HT-29 (cell line): ENCODE measurements at regions not wholly inside any gene's neighbourhood (a gene's known extent, or its start where the extent isn't known, plus 50 kb on each side); places are given as distances from the start of the nearest gene placed in this dataset.
A peak's percentile ranks its signal among the peaks of the same experiment; 100 is the strongest.

ENCODE experiments used
- DNase-seq: peaks from one replicate; pipeline ENCODE4 v3.0.0-alpha.2; 2015; ENCODE audit warnings: low spot score

GRCh38 chr2:117704818-117705217, 109.7 kb upstream of the DDX18 start:
- no peak for DNase-seq

GRCh38 chr2:117707874-117708273, 106.6 kb upstream of the DDX18 start:
- DNase-seq, result no peak

- DNase-seq, result no peak
Measured at GRCh38 chr2:117712684-117713083, 101.8 kb upstream of the DDX18 start.

GRCh38 chr2:117714110-117714509, 100.4 kb upstream of the DDX18 start:
- DNase-seq, result no peak

- no peak for DNase-seq
Measured at GRCh38 chr2:117714745-117715417, 99.6 kb upstream of the DDX18 start.

- DNase-seq, result no peak
Measured at GRCh38 chr2:117716505-117716904, 98.0 kb upstream of the DDX18 start.

GRCh38 chr2:117717072-117717471, 97.4 kb upstream of the DDX18 start:
- peak; percentile 16 for DNase-seq

GRCh38 chr2:117718048-117718447, 96.4 kb upstream of the DDX18 start:
- DNase-seq, result no peak

GRCh38 chr2:117720765-117721164, 93.7 kb upstream of the DDX18 start:
- DNase-seq, result no peak

- DNase-seq, result no peak
Measured at GRCh38 chr2:117723483-117723882, 91.0 kb upstream of the DDX18 start.

GRCh38 chr2:117723888-117724434, 90.5 kb upstream of the DDX18 start:
- DNase-seq, result no peak

- DNase-seq, result no peak
Measured at GRCh38 chr2:117726747-117727146, 87.7 kb upstream of the DDX18 start.

GRCh38 chr2:117737846-117738245, 76.6 kb upstream of the DDX18 start:
- no peak for DNase-seq

GRCh38 chr2:117738991-117739839, 75.3 kb upstream of the DDX18 start:
- no peak for DNase-seq

- no peak for DNase-seq
Measured at GRCh38 chr2:117745537-117745936, 69.0 kb upstream of the DDX18 start.

GRCh38 chr2:117755768-117756167, 58.7 kb upstream of the DDX18 start:
- no peak for DNase-seq

- no peak for DNase-seq
Measured at GRCh38 chr2:117760916-117761315, 53.6 kb upstream of the DDX18 start.

- DNase-seq, result no peak
Measured at GRCh38 chr2:117762454-117762853, 52.0 kb upstream of the DDX18 start.

- DNase-seq, result no peak
Measured at GRCh38 chr2:117763804-117764203, 50.7 kb upstream of the DDX18 start.
